Mammary epithelial cell (primary cell): ENCODE measurements at regions not wholly inside any gene's neighbourhood (a gene's known extent, or its start where the extent isn't known, plus 50 kb on each side); places are given as distances from the start of the nearest gene placed in this dataset.

Experiments
- EZH2 ChIP-seq: IDR thresholded peaks from 2 replicates; pipeline ENCODE4 v1.6.1; 2012; ENCODE audit warnings: low read length, inconsistent platforms, borderline replicate concordance
- TF ChIP-seq, protein P1 (sequence below), 2 donors: IDR thresholded peaks in 1 of 2; conservative IDR thresholded peaks in 1 of 2; 2 replicates each; pipeline ENCODE4 v1.5.1; 2011 to 2012; ENCODE audit warnings: inconsistent platforms in 2 of 2, low read length in 2 of 2, mild to moderate bottlenecking in 2 of 2, control low read depth in 1 of 2, low read depth in 1 of 2; ENCODE audit not compliant: insufficient read depth in 1 of 2; ENCODE audit errors: extremely low read depth in 1 of 2

GRCh38 chr6:6796818-6797217 is 208.3 kb downstream of the LY86 start:
- TF ChIP-seq, protein P1, sequence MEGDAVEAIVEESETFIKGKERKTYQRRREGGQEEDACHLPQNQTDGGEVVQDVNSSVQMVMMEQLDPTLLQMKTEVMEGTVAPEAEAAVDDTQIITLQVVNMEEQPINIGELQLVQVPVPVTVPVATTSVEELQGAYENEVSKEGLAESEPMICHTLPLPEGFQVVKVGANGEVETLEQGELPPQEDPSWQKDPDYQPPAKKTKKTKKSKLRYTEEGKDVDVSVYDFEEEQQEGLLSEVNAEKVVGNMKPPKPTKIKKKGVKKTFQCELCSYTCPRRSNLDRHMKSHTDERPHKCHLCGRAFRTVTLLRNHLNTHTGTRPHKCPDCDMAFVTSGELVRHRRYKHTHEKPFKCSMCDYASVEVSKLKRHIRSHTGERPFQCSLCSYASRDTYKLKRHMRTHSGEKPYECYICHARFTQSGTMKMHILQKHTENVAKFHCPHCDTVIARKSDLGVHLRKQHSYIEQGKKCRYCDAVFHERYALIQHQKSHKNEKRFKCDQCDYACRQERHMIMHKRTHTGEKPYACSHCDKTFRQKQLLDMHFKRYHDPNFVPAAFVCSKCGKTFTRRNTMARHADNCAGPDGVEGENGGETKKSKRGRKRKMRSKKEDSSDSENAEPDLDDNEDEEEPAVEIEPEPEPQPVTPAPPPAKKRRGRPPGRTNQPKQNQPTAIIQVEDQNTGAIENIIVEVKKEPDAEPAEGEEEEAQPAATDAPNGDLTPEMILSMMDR (conservative IDR thresholded peaks at IDR 0.05 in 1 of 2, IDR thresholded peaks at IDR 0.05 in 1 of 2; ENCODE audit: extremely low read depth in 1 of 2, insufficient read depth in 1 of 2, low read depth in 1 of 2, low read length in 2 of 2), result no peak
- TF ChIP-seq EZH2, result no peak
